K562 (cell line): ENCODE measurements at regions not wholly inside any gene's neighbourhood (a gene's known extent, or its start where the extent isn't known, plus 50 kb on each side); places are given as distances from the start of the nearest gene placed in this dataset.

Experiments used
- ATAC-seq: fragments of 200-7000 bp; cut with Tn5 transposase; 3 replicates; pipeline ENCODE4 v1.9.1; 2020; ENCODE audit warnings: moderate library complexity
- BruUV-seq: library from RNA; stranded (reverse); fragments of 400-500 nt; replicated peaks from 2 replicates; lab custom pipeline; 2021; lab: Mats Ljungman, UMichigan
- CTCF ChIA-PET: fragments of 300-600 bp; formaldehyde crosslinking; extraction: SDS; loops from one replicate; lab custom pipeline; 2021; ENCODE audit warnings: low intra/inter-chr PET ratio; lab: Yijun Ruan, JAX
- POLR2A ChIA-PET: fragments of 300-600, 350-650 bp; sonication (Branson Sonifier 250); formaldehyde crosslinking; extraction: SDS; loops from one replicate; lab custom pipeline; 2021; ENCODE audit warnings: antibody characterized with exemption, inconsistent platforms; lab: Yijun Ruan, JAX
- DNase-seq, 4 experiments: peaks; one replicate each; pipeline versions ENCODE4 v3.0.0 to v3.0.0-alpha.2; 2011 to 2018; ENCODE audit warnings: low spot score in 3 of 4, mixed read lengths in 3 of 4; ENCODE audit errors: extremely low read depth in 1 of 4
- FAIRE-seq: peaks from 2 replicates; lab custom pipeline; 2011; peaks lifted over from hg19 to GRCh38; lab: Jason Lieb, UNC
- H2AFZ ChIP-seq: 2 replicates; pipeline ENCODE4 v1.6.0; 2011; ENCODE audit warnings: low read depth, low read length, control low read depth, inconsistent platforms
- H3K27ac ChIP-seq: fragments of 200-600 bp; 3 replicates; pipeline ENCODE4 v1.8.0; 2011; ENCODE audit warnings: low read depth, mild to moderate bottlenecking, control low read depth, inconsistent platforms, low read length, moderate library complexity, mixed read lengths; ENCODE audit errors: extremely low read depth
- H3K27me3 ChIP-seq, 2 experiments: fragments of 300-600 bp in 1 of 2; 2 replicates in 1 of 2; 3 replicates in 1 of 2; pipeline versions ENCODE4 v1.6.0 to v1.8.0; 2011; ENCODE audit warnings: inconsistent platforms in 2 of 2, low read length in 2 of 2, mild to moderate bottlenecking in 1 of 2, mixed read lengths in 1 of 2, moderate library complexity in 1 of 2; ENCODE audit not compliant: control insufficient read depth in 2 of 2, insufficient read depth in 2 of 2
- H3K36me3 ChIP-seq: fragments of 300-600 bp; 3 replicates; pipeline ENCODE4 v1.8.0; 2011; ENCODE audit warnings: mild to moderate bottlenecking, low read length, inconsistent platforms; ENCODE audit not compliant: control insufficient read depth, insufficient read depth
- H3K4me1 ChIP-seq, 2 experiments: fragments of 200-600 bp in 1 of 2; replicated peaks in 1 of 2; 2 replicates in 1 of 2; 3 replicates in 1 of 2; pipeline versions ENCODE4 v1.5.1 to v1.8.0; 2011; ENCODE audit warnings: inconsistent platforms in 2 of 2, low read length in 2 of 2, mild to moderate bottlenecking in 1 of 2, mixed read lengths in 1 of 2, moderate library complexity in 1 of 2; ENCODE audit not compliant: control insufficient read depth in 2 of 2, insufficient read depth in 2 of 2
- H3K4me2 ChIP-seq: 2 replicates; pipeline ENCODE4 v1.6.1; 2011; ENCODE audit warnings: low read length, control low read depth, inconsistent platforms, mixed read lengths; ENCODE audit not compliant: insufficient read depth
- H3K4me3 ChIP-seq: fragments of 200-600 bp; sonication (generic), shearing (Covaris generic); 2 replicates; pipeline ENCODE4 v1.5.1; 2016; ENCODE audit warnings: control low read depth, inconsistent platforms
- H3K79me2 ChIP-seq: fragments of 200-600 bp; 3 replicates; pipeline ENCODE4 v1.8.0; 2011; ENCODE audit warnings: low read length, inconsistent platforms; ENCODE audit not compliant: control insufficient read depth, insufficient read depth
- H3K9ac ChIP-seq, 2 experiments: 2 replicates each; pipeline versions ENCODE4 v1.6.0 to v1.6.1; 2011; ENCODE audit warnings: low read depth in 2 of 2, low read length in 2 of 2, control low read depth in 1 of 2, inconsistent platforms in 1 of 2, mild to moderate bottlenecking in 1 of 2, mixed read lengths in 1 of 2; ENCODE audit not compliant: insufficient read depth in 1 of 2
- H3K9me1 ChIP-seq: one replicate; pipeline ENCODE4 v1.6.0; 2011; ENCODE audit warnings: inconsistent platforms, mild to moderate bottlenecking, low read length, moderate library complexity; ENCODE audit not compliant: control insufficient read depth, insufficient read depth
- H3K9me3 ChIP-seq: replicated peaks from 2 replicates; pipeline ENCODE4 v1.5.1; 2011; ENCODE audit warnings: low read depth, low read length, inconsistent platforms; ENCODE audit not compliant: control insufficient read depth, insufficient read depth
- H4K20me1 ChIP-seq: replicated peaks from 2 replicates; pipeline ENCODE4 v1.6.1; 2011; ENCODE audit warnings: low read length, inconsistent platforms, mixed read lengths; ENCODE audit not compliant: control insufficient read depth, insufficient read depth
- CEBPB ChIP-seq: fragments of 450-650 bp; IDR thresholded peaks from 2 replicates; pipeline ENCODE4 v1.6.1; 2016; ENCODE audit warnings: missing genetic modification characterization, missing compliant biosample characterization
- CEBPG ChIP-seq, 3 experiments: fragments of 200-800 bp in 1 of 3; sonication (Bioruptor generic) in 1 of 3; sonication (generic) in 1 of 3; formaldehyde crosslinking in 1 of 3; IDR thresholded peaks in 2 of 3; conservative IDR thresholded peaks in 1 of 3; 2 replicates each; pipeline versions ENCODE4 v1.6.1 to v1.8.0; 2016 to 2022; ENCODE audit warnings: missing compliant biosample characterization in 2 of 3, missing genetic modification characterization in 2 of 3, mild to moderate bottlenecking in 1 of 3, missing genetic modification reagents in 1 of 3
- WGBS: fragments of 100-300 bp; shearing (Covaris generic); methylation state at CpG from one replicate; pipeline ENCODE4 v1.1.6; 2016; ENCODE audit warnings: low coverage, mixed read lengths; ENCODE audit not compliant: insufficient coverage; ENCODE audit errors: missing lambda C conversion rate; 5-methylcytosine and 5-hydroxymethylcytosine counted together
- in situ Hi-C: fragments of 300-500 bp; cut with MboI; formaldehyde crosslinking; loops from 4 replicates; pipeline ENCODE4 v1.15.0; 2018; ENCODE audit warnings: inconsistent platforms, mixed read lengths
- intact Hi-C: fragments of 100-400 bp; cut with micrococcal nuclease; formaldehyde crosslinking; loops from 2 replicates; pipeline ENCODE4 v1.14.2; 2022
- TF ChIP-seq, protein P1 (sequence below): fragments of 450-650 bp; IDR thresholded peaks from 2 replicates; pipeline ENCODE4 v1.6.1; 2016; ENCODE audit warnings: mild to moderate bottlenecking

- H3K9me3 ChIP-seq, result no peaks in the 10 kb centered on the region
Measured at GRCh38 chr6:23222724-23223123, 653.4 kb downstream of the HDGFL1 start.

More at GRCh38 chr6:23222724-23223123, 653.4 kb downstream of the HDGFL1 start:
- 0 out of 2 replicates have a peak, but pooled peaks have one; percentile 64 for TF ChIP-seq CEBPB (tag)
- TF ChIP-seq CEBPG (CRISPR knock-in tag; IDR thresholded peaks at IDR 0.05), result no peak
- 0 out of 4 replicates have a peak, but pooled peaks of 1 of the 2 experiments have one; percentile 24 for TF ChIP-seq CEBPG (tag; conservative IDR thresholded peaks at IDR 0.05 in 1 of 2, IDR thresholded peaks at IDR 0.05 in 1 of 2)
- TF ChIP-seq, protein P1, sequence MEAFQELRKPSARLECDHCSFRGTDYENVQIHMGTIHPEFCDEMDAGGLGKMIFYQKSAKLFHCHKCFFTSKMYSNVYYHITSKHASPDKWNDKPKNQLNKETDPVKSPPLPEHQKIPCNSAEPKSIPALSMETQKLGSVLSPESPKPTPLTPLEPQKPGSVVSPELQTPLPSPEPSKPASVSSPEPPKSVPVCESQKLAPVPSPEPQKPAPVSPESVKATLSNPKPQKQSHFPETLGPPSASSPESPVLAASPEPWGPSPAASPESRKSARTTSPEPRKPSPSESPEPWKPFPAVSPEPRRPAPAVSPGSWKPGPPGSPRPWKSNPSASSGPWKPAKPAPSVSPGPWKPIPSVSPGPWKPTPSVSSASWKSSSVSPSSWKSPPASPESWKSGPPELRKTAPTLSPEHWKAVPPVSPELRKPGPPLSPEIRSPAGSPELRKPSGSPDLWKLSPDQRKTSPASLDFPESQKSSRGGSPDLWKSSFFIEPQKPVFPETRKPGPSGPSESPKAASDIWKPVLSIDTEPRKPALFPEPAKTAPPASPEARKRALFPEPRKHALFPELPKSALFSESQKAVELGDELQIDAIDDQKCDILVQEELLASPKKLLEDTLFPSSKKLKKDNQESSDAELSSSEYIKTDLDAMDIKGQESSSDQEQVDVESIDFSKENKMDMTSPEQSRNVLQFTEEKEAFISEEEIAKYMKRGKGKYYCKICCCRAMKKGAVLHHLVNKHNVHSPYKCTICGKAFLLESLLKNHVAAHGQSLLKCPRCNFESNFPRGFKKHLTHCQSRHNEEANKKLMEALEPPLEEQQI, result no peak
- ChIA-PET CTCF (no interaction called here), POLR2A (no interaction called here)
- Histone ChIP-seq H3K36me3 (no peaks in the 10 kb centered on the region), H3K9ac (no peak overlapping the region), H3K9me1 (no peaks in the 10 kb centered on the region), H3K4me3 (no peak overlapping the region), H3K4me1 (no peaks in the 10 kb centered on the region), H3K79me2 (no peaks in the 10 kb centered on the region), H3K4me2 (no peak overlapping the region), H2AFZ (no peak overlapping the region), H3K27ac (no peak overlapping the region), H3K27me3 (no peaks in the 10 kb centered on the region), H4K20me1 (no peaks in the 10 kb centered on the region)
- no TSS peak for BruUV-seq
- DNase-seq (no peak), ATAC-seq (no peak), FAIRE-seq (no peak)
- 0% methylated on average over 1 of the region's 1 CpG for WGBS
- in situ Hi-C loops (no loop called here), intact Hi-C loops (no loop called here)
